ENCODE measurements at regions not wholly inside any gene's neighbourhood (a gene's known extent, or its start where the extent isn't known, plus 50 kb on each side); places are given as distances from the start of the nearest gene placed in this dataset.

DNA sequence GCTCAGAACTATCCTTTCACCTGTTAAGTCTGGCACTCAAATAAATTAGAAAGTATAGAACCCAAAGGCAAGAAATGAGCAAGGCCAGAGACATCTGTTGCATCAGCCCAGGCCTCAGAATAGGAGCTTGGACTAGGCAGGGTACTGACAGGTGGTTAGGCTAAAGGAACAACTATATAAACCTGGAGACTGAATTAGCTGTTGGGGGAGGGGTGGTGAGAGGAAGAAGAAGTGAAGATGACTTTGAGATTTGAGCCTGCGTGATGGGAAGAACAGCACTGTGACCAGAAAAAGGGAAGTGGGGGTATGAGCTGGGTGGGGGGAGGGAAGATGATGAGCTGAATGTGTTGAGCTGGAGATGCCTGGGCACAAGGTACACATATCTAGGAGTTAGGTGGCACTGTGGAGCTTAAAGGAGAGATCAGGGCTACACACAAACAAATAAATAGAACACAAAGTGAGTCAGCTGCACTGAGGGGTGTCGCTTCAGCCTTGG, 244.7 kb downstream of the PTEN start (continued):
- TF ChIP-seq, protein P1, sequence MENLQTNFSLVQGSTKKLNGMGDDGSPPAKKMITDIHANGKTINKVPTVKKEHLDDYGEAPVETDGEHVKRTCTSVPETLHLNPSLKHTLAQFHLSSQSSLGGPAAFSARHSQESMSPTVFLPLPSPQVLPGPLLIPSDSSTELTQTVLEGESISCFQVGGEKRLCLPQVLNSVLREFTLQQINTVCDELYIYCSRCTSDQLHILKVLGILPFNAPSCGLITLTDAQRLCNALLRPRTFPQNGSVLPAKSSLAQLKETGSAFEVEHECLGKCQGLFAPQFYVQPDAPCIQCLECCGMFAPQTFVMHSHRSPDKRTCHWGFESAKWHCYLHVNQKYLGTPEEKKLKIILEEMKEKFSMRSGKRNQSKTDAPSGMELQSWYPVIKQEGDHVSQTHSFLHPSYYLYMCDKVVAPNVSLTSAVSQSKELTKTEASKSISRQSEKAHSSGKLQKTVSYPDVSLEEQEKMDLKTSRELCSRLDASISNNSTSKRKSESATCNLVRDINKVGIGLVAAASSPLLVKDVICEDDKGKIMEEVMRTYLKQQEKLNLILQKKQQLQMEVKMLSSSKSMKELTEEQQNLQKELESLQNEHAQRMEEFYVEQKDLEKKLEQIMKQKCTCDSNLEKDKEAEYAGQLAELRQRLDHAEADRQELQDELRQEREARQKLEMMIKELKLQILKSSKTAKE (IDR thresholded peaks at IDR 0.05; ENCODE audit: low read depth, poor library complexity, severe bottlenecking): peak; percentile 65
- TF ChIP-seq TAF1 (IDR thresholded peaks at IDR 0.05; ENCODE audit: borderline replicate concordance, low read depth, low read length) (no peak), BCL3 (IDR thresholded peaks at IDR 0.05; ENCODE audit: borderline replicate concordance, insufficient read depth, low read depth, low read length, poor library complexity, severe bottlenecking) (peak; percentile 51), SUPT20H (IDR thresholded peaks at IDR 0.05; ENCODE audit: borderline replicate concordance, control insufficient read depth, low read depth, low read length) (no peak), BMI1 (IDR thresholded peaks at IDR 0.05; ENCODE audit: borderline replicate concordance) (no peak), EP300 (IDR thresholded peaks at IDR 0.05; ENCODE audit: borderline replicate concordance in 1 of 2, control insufficient read depth in 1 of 2, low read depth in 2 of 2, low read length in 2 of 2) (peak; percentile 69 to 76; a peak in 2 of 4 replicates), MTA3 (IDR thresholded peaks at IDR 0.05; ENCODE audit: borderline replicate concordance, low read length) (peak; percentile 71; the same call in 1 of the 2 replicates), SMAD1 (IDR thresholded peaks at IDR 0.05; ENCODE audit: low read depth, partially characterized antibody) (no peak), STAT1 (conservative IDR thresholded peaks at IDR 0.05) (no peak), SREBF2 (IDR thresholded peaks at IDR 0.05; ENCODE audit: low read length) (no peak), ZNF24 (IDR thresholded peaks at IDR 0.05) (no peak), KLF5 (IDR thresholded peaks at IDR 0.05; ENCODE audit: partially characterized antibody) (no peak), PAX8 (IDR thresholded peaks at IDR 0.05) (no peak), RCOR1 (conservative IDR thresholded peaks at IDR 0.05; ENCODE audit: low read depth, low read length) (no peak), CEBPB (IDR thresholded peaks at IDR 0.05; ENCODE audit: borderline replicate concordance in 1 of 2, low read depth in 2 of 2, low read length in 2 of 2) (no peak), ELK1 (IDR thresholded peaks at IDR 0.05; ENCODE audit: low read depth, low read length) (no peak), SIN3A (IDR thresholded peaks at IDR 0.05; ENCODE audit: low read depth, low read length) (no peak), ZBED1 (IDR thresholded peaks at IDR 0.05; ENCODE audit: borderline replicate concordance) (no peak; the same call in 1 of the 2 replicates)
- TF ChIP-seq, protein P2, sequence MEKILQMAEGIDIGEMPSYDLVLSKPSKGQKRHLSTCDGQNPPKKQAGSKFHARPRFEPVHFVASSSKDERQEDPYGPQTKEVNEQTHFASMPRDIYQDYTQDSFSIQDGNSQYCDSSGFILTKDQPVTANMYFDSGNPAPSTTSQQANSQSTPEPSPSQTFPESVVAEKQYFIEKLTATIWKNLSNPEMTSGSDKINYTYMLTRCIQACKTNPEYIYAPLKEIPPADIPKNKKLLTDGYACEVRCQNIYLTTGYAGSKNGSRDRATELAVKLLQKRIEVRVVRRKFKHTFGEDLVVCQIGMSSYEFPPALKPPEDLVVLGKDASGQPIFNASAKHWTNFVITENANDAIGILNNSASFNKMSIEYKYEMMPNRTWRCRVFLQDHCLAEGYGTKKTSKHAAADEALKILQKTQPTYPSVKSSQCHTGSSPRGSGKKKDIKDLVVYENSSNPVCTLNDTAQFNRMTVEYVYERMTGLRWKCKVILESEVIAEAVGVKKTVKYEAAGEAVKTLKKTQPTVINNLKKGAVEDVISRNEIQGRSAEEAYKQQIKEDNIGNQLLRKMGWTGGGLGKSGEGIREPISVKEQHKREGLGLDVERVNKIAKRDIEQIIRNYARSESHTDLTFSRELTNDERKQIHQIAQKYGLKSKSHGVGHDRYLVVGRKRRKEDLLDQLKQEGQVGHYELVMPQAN (conservative IDR thresholded peaks at IDR 0.05): no peak
- TF ChIP-seq, protein P3, sequence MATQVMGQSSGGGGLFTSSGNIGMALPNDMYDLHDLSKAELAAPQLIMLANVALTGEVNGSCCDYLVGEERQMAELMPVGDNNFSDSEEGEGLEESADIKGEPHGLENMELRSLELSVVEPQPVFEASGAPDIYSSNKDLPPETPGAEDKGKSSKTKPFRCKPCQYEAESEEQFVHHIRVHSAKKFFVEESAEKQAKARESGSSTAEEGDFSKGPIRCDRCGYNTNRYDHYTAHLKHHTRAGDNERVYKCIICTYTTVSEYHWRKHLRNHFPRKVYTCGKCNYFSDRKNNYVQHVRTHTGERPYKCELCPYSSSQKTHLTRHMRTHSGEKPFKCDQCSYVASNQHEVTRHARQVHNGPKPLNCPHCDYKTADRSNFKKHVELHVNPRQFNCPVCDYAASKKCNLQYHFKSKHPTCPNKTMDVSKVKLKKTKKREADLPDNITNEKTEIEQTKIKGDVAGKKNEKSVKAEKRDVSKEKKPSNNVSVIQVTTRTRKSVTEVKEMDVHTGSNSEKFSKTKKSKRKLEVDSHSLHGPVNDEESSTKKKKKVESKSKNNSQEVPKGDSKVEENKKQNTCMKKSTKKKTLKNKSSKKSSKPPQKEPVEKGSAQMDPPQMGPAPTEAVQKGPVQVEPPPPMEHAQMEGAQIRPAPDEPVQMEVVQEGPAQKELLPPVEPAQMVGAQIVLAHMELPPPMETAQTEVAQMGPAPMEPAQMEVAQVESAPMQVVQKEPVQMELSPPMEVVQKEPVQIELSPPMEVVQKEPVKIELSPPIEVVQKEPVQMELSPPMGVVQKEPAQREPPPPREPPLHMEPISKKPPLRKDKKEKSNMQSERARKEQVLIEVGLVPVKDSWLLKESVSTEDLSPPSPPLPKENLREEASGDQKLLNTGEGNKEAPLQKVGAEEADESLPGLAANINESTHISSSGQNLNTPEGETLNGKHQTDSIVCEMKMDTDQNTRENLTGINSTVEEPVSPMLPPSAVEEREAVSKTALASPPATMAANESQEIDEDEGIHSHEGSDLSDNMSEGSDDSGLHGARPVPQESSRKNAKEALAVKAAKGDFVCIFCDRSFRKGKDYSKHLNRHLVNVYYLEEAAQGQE (IDR thresholded peaks at IDR 0.05; ENCODE audit: low read depth, low read length): no peak

Data from GM12878 (cell line).